ENCODE measurements at regions not wholly inside any gene's neighbourhood (a gene's known extent, or its start where the extent isn't known, plus 50 kb on each side); places are given as distances from the start of the nearest gene placed in this dataset.

GRCh38 chr5:51669095-51669494 lies 285.8 kb downstream of the ISL1 start:
- TF ChIP-seq SP1 (IDR thresholded peaks at IDR 0.05) (no peak), TARDBP (IDR thresholded peaks at IDR 0.05) (no peak), ARNT (IDR thresholded peaks at IDR 0.05) (no peak), FOXK2 (IDR thresholded peaks at IDR 0.05) (no peak), SUZ12 (IDR thresholded peaks at IDR 0.05) (no peak), FOXA1 (IDR thresholded peaks at IDR 0.05) (no peak), FOXM1 (IDR thresholded peaks at IDR 0.05; ENCODE audit: borderline replicate concordance) (no peak), ELF4 (IDR thresholded peaks at IDR 0.05) (no peak)

Measured in HEK293T (cell line).